ENCODE measurements at regions not wholly inside any gene's neighbourhood (a gene's known extent, or its start where the extent isn't known, plus 50 kb on each side); places are given as distances from the start of the nearest gene placed in this dataset.

DNA sequence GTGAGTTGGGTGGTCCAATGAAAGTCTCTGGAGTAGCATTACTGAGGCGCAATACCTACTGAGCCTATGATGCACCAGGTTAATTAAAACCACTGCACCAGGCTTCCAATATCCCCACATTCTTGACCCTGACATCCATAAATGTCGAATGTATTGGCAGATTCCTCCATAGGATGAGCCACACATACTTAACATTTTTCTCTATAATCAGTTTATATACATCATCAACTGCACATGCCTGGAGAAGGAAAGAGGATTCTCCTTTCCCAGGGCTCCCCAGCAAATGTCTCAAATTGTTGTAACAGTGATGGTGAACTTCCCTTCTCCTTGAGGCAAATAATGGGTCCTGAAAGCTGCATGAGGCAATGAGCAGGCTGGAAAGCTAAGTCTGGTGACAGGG, 82.3 kb upstream of the LPP start:
- Histone ChIP-seq H3K79me2 (ENCODE audit: insufficient read depth, low read depth) (no peaks in the 10 kb centered on the region), H3K27ac (no peak overlapping the region), H3K36me3 (ENCODE audit: insufficient read depth) (no peaks in the 10 kb centered on the region), H3K9ac (no peak overlapping the region), H3K27me3 (ENCODE audit: insufficient read depth, low read depth) (no peaks in the 10 kb centered on the region), H3K4me1 (ENCODE audit: low read depth, poor library complexity, severe bottlenecking) (no peaks in the 10 kb centered on the region), H3K4me3 (IDR thresholded peaks at IDR 0.05; ENCODE audit: insufficient read depth, low read depth, low read length) (no peak overlapping the region), H3K4me2 (no peak overlapping the region), H4K20me1 (ENCODE audit: insufficient read depth) (no peaks in the 10 kb centered on the region), H2AFZ (ENCODE audit: low read depth) (no peak overlapping the region)
- TF ChIP-seq, protein P1, sequence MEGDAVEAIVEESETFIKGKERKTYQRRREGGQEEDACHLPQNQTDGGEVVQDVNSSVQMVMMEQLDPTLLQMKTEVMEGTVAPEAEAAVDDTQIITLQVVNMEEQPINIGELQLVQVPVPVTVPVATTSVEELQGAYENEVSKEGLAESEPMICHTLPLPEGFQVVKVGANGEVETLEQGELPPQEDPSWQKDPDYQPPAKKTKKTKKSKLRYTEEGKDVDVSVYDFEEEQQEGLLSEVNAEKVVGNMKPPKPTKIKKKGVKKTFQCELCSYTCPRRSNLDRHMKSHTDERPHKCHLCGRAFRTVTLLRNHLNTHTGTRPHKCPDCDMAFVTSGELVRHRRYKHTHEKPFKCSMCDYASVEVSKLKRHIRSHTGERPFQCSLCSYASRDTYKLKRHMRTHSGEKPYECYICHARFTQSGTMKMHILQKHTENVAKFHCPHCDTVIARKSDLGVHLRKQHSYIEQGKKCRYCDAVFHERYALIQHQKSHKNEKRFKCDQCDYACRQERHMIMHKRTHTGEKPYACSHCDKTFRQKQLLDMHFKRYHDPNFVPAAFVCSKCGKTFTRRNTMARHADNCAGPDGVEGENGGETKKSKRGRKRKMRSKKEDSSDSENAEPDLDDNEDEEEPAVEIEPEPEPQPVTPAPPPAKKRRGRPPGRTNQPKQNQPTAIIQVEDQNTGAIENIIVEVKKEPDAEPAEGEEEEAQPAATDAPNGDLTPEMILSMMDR (conservative IDR thresholded peaks at IDR 0.05; ENCODE audit: low read depth, low read length): no peak

DNA sequence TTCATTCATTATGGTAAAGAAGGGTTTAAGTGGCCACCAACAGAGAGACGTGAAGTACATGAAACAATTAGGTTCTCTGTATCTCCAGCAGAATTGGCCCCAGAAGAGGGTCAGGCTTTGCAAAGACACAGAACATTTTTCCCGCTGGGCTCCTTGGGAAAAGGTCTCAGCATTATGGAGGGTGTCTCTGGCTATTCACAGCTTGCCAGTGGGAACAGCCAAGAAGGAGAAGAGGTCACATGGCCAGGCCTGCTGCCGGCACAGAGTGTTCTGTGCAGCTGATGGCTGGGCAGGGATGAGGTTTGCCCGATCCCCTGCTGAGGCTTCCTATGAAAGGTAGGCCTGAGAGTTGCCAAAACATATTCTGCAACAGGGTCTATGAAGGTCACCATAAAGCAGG, 77.8 kb upstream of the LPP start:
- TF ChIP-seq, protein P1 (conservative IDR thresholded peaks at IDR 0.05; ENCODE audit: low read depth, low read length): no peak
- no peaks in the 10 kb centered on the region for H3K27me3 ChIP-seq (ENCODE audit: insufficient read depth, low read depth)
- H3K4me1 ChIP-seq (ENCODE audit: low read depth, poor library complexity, severe bottlenecking): no peaks in the 10 kb centered on the region
- H3K79me2 ChIP-seq (ENCODE audit: insufficient read depth, low read depth): no peaks in the 10 kb centered on the region
- no peaks in the 10 kb centered on the region for H4K20me1 ChIP-seq (ENCODE audit: insufficient read depth)
- H3K27ac ChIP-seq: no peak overlapping the region
- H3K36me3 ChIP-seq (ENCODE audit: insufficient read depth): no peaks in the 10 kb centered on the region
- no peak overlapping the region for H3K9ac ChIP-seq
- no peak overlapping the region for H3K4me3 ChIP-seq (IDR thresholded peaks at IDR 0.05; ENCODE audit: insufficient read depth, low read depth, low read length)
- H2AFZ ChIP-seq (ENCODE audit: low read depth): no peak overlapping the region
- no peak overlapping the region for H3K4me2 ChIP-seq

DNA sequence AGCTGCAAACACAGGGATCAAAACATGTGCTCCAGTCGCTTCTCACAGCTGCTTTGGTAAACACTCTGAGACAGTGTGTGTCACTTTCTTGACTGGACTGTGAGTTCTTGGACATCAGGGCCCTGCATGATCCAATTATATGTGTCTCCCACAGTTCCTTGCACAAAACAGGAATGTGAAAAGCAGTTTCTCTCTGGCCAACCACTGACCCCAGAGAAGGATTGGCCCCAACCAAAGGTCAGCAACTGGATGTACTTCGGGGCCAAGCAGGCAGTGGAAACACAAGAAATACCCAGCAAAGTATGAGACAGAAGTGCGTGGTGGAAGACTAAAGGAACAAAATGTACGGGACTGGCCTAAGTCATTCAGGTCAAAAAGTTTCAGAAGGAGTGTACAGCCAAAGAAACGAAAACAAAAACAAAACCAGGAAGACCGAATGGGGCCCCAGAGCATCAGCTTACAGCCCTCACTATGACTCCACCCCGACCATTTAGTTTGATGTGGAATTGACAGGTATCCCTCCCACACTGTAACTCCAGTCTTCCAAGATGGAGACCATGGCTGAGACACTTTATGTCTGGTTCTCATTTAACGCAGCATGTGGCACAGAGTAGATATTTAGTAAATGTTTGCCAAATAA, 76.7 kb upstream of the LPP start:
- Histone ChIP-seq H3K27ac (no peak overlapping the region), H3K4me3 (IDR thresholded peaks at IDR 0.05; ENCODE audit: insufficient read depth, low read depth, low read length) (no peak overlapping the region), H3K9ac (no peak overlapping the region), H4K20me1 (ENCODE audit: insufficient read depth) (no peaks in the 10 kb centered on the region), H3K36me3 (ENCODE audit: insufficient read depth) (no peaks in the 10 kb centered on the region), H3K27me3 (ENCODE audit: insufficient read depth, low read depth) (no peaks in the 10 kb centered on the region), H3K4me2 (no peak overlapping the region), H3K79me2 (ENCODE audit: insufficient read depth, low read depth) (no peaks in the 10 kb centered on the region), H2AFZ (ENCODE audit: low read depth) (no peak overlapping the region), H3K4me1 (ENCODE audit: low read depth, poor library complexity, severe bottlenecking) (no peaks in the 10 kb centered on the region)
- TF ChIP-seq, protein P1 (conservative IDR thresholded peaks at IDR 0.05; ENCODE audit: low read depth, low read length): no peak

DNA sequence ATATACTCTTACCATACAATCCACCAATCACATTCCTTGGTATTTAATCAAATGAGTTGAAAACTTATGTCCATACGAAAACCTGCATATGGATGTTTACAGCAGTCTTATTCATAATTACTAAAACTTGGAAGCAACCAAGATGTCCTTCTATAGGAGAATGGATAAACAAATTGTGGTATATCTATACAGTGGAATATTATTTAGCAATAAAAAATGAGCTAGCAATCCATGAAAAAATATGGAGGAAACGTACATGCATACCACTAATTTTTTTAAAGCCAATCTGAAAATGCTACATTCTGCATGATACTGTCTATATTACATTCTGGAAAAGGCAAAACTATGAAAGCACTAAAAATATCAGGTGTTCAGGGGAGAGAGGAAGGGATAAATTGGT, 73.9 kb upstream of the LPP start:
- H3K27me3 ChIP-seq (ENCODE audit: insufficient read depth, low read depth): no peaks in the 10 kb centered on the region
- H2AFZ ChIP-seq (ENCODE audit: low read depth): no peak overlapping the region
- H3K79me2 ChIP-seq (ENCODE audit: insufficient read depth, low read depth): no peaks in the 10 kb centered on the region
- H3K9ac ChIP-seq: no peak overlapping the region
- H3K36me3 ChIP-seq (ENCODE audit: insufficient read depth): no peaks in the 10 kb centered on the region
- H3K4me1 ChIP-seq (ENCODE audit: low read depth, poor library complexity, severe bottlenecking): no peaks in the 10 kb centered on the region
- H4K20me1 ChIP-seq (ENCODE audit: insufficient read depth): no peaks in the 10 kb centered on the region
- H3K27ac ChIP-seq: no peak overlapping the region
- H3K4me3 ChIP-seq (IDR thresholded peaks at IDR 0.05; ENCODE audit: insufficient read depth, low read depth, low read length): no peak overlapping the region
- TF ChIP-seq, protein P1 (conservative IDR thresholded peaks at IDR 0.05; ENCODE audit: low read depth, low read length): no peak
- no peak overlapping the region for H3K4me2 ChIP-seq
